ENCODE measurements at regions not wholly inside any gene's neighbourhood (a gene's known extent, or its start where the extent isn't known, plus 50 kb on each side); places are given as distances from the start of the nearest gene placed in this dataset.

DNA sequence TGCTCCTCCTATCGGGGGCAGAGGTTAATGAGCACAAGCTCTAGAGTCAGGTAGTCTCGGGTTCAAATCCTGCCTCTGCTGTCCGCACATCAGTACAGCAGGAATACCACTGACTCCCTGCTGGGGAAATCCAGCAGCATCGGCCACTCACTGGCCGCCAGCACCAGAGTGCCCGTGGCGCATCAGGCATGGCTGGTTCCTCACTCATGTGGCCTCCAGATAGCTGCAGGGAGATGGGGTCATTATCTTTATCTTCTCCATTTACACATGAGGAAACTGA is 137.6 kb upstream of the COL5A1 start:
- Histone ChIP-seq H3K27ac (no peak overlapping the region), H3K4me3 (no peak overlapping the region), H3K27me3 (peaks cover 19 to 29% (median 19%) of the 10 kb centered on the region in 3 donors), H3K4me1 (no peaks in the 10 kb centered on the region), H3K9me3 (no peaks in the 10 kb centered on the region), H3K36me3 (no peaks in the 10 kb centered on the region)
- DNase-seq (no peak), ATAC-seq (no peak)
- in situ Hi-C loops (cut with MboI; ENCODE audit: low sequenced_read_pairs in 4 of 4): no loop called here
- intact Hi-C loops (cut with DNase I; ENCODE audit: low total_unique reads): no loop called here
- TF ChIP-seq, protein P1, sequence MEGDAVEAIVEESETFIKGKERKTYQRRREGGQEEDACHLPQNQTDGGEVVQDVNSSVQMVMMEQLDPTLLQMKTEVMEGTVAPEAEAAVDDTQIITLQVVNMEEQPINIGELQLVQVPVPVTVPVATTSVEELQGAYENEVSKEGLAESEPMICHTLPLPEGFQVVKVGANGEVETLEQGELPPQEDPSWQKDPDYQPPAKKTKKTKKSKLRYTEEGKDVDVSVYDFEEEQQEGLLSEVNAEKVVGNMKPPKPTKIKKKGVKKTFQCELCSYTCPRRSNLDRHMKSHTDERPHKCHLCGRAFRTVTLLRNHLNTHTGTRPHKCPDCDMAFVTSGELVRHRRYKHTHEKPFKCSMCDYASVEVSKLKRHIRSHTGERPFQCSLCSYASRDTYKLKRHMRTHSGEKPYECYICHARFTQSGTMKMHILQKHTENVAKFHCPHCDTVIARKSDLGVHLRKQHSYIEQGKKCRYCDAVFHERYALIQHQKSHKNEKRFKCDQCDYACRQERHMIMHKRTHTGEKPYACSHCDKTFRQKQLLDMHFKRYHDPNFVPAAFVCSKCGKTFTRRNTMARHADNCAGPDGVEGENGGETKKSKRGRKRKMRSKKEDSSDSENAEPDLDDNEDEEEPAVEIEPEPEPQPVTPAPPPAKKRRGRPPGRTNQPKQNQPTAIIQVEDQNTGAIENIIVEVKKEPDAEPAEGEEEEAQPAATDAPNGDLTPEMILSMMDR (IDR thresholded peaks at IDR 0.05 in 4 of 5, conservative IDR thresholded peaks at IDR 0.05 in 1 of 5): no peak
- TF ChIP-seq POLR2A (IDR thresholded peaks at IDR 0.05): no peak

DNA sequence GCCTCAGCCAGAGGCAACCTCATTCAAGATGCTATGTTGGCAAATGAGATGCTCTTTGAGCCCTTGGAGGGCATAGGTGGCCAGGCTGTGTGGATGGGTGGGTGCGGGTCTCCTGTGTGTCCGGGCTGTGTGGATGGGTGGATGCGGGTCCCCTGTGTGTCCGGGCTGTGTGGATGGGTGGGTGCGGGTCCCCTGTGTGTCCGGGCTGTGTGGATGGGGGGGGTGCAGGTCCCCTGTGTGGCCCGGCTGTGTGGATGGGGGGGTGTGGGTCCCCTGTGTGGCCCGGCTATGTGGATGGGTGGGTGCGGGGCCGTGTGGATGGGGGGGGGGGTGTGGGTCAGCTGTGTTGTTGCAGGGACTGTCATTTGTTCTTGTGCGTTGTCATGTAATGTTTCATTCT is 136.6 kb upstream of the COL5A1 start:
- Histone ChIP-seq H3K27me3 (peaks cover 19 to 29% (median 19%) of the 10 kb centered on the region in 3 donors), H3K9me3 (no peaks in the 10 kb centered on the region), H3K36me3 (no peaks in the 10 kb centered on the region), H3K4me3 (no peak overlapping the region), H3K27ac (no peak overlapping the region), H3K4me1 (no peaks in the 10 kb centered on the region)
- ATAC-seq: no peak
- in situ Hi-C loops (cut with MboI; ENCODE audit: low sequenced_read_pairs in 4 of 4) (no loop called here), intact Hi-C loops (cut with DNase I; ENCODE audit: low total_unique reads) (no loop called here)
- no peak for DNase-seq
- TF ChIP-seq, protein P1 (IDR thresholded peaks at IDR 0.05 in 4 of 5, conservative IDR thresholded peaks at IDR 0.05 in 1 of 5): no peak
- no peak for TF ChIP-seq POLR2A (IDR thresholded peaks at IDR 0.05)

DNA sequence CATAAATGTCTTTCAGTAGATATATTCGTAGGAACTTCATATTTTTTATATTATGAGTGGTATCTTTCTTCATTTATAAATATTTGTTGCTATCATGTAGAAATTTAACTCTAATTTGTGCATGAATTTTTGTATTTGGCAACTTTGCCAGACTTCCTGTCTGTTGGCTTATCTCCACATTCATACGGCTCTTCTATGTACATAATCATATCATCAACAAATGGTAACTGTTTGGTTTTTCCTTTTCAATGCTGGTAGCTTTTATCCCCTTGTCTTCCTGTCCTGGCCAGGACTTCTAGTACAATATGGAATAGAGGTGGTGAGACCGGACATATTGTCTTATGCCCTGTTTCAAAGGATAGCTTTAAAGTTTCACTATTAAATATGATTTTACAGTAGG is 132.3 kb upstream of the COL5A1 start:
- ATAC-seq (no peak), DNase-seq (no peak)
- TF ChIP-seq, protein P1 (IDR thresholded peaks at IDR 0.05 in 4 of 5, conservative IDR thresholded peaks at IDR 0.05 in 1 of 5): no peak
- TF ChIP-seq POLR2A (IDR thresholded peaks at IDR 0.05): no peak
- no peak overlapping the region for H3K27ac ChIP-seq
- no peak overlapping the region for H3K4me3 ChIP-seq
- intact Hi-C loops (cut with DNase I; ENCODE audit: low total_unique reads): no loop called here
- H3K36me3 ChIP-seq: no peaks in the 10 kb centered on the region
- H3K27me3 ChIP-seq: peaks cover 0 to under 1% (median 0%) of the 10 kb centered on the region in 3 donors
- in situ Hi-C loops (cut with MboI; ENCODE audit: low sequenced_read_pairs in 4 of 4): no loop called here
- H3K4me1 ChIP-seq: no peaks in the 10 kb centered on the region
- no peaks in the 10 kb centered on the region for H3K9me3 ChIP-seq

DNA sequence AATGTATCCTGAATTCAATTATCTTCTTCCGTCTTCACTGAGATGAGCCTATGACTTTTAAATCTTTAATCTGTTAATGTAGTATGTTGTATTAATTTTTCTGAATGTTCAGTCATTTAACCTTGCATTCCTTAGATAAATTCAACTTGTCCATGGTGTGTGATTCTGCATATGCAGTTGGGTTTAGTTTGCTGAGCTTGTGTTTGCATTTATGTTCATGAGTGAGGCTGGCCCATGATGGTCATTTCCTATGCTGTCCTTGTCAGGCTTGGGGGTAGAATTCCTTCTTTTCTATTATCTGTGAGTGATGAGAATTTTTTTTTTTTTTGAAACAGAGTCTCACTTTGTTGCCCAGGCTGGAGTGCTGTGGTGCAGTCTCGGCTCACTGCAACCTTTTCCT is 131.8 kb upstream of the COL5A1 start:
- H3K4me3 ChIP-seq: no peak overlapping the region
- no peaks in the 10 kb centered on the region for H3K4me1 ChIP-seq
- H3K27me3 ChIP-seq: no peaks in the 10 kb centered on the region
- H3K36me3 ChIP-seq: no peaks in the 10 kb centered on the region
- no peak for TF ChIP-seq POLR2A (IDR thresholded peaks at IDR 0.05)
- TF ChIP-seq, protein P1 (IDR thresholded peaks at IDR 0.05 in 4 of 5, conservative IDR thresholded peaks at IDR 0.05 in 1 of 5): no peak
- ATAC-seq (no peak), DNase-seq (no peak)
- intact Hi-C loops (cut with DNase I; ENCODE audit: low total_unique reads) (no loop called here), in situ Hi-C loops (cut with MboI; ENCODE audit: low sequenced_read_pairs in 4 of 4) (no loop called here)
- no peak overlapping the region for H3K27ac ChIP-seq
- no peaks in the 10 kb centered on the region for H3K9me3 ChIP-seq

DNA sequence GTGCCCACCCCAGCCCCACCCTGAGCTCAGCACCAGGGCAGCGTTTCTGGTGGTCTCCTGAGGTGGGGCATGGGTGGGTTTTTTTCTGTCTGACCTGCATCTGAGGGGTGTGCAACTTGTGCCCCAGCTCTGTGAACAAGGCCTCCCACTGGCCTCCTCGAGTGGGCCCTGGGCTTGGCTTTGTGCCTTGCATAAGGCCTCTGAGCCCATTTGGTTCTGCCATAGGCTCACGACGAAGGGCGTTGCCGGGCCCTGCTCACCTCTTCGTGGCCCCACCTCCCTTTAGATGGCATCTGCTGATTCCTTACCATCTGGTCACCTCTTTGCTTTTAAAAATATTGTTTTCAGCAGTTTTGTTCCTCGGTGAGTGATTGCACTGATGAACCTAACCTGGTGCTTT is 127.1 kb upstream of the COL5A1 start:
- in situ Hi-C loops (cut with MboI; ENCODE audit: low sequenced_read_pairs in 4 of 4) (no loop called here), intact Hi-C loops (cut with DNase I; ENCODE audit: low total_unique reads) (no loop called here)
- DNase-seq (no peak), ATAC-seq (no peak)
- H3K27me3 ChIP-seq: peaks cover 5 to 15% (median 8%) of the 10 kb centered on the region in 3 donors
- H3K9me3 ChIP-seq: no peaks in the 10 kb centered on the region
- TF ChIP-seq POLR2A (IDR thresholded peaks at IDR 0.05): no peak
- TF ChIP-seq, protein P1 (IDR thresholded peaks at IDR 0.05 in 4 of 5, conservative IDR thresholded peaks at IDR 0.05 in 1 of 5): no peak
- H3K4me1 ChIP-seq: no peaks in the 10 kb centered on the region
- H3K27ac ChIP-seq: no peak overlapping the region
- no peak overlapping the region for H3K4me3 ChIP-seq
- H3K36me3 ChIP-seq: no peaks in the 10 kb centered on the region

Measured in gastrocnemius medialis (tissue), 4 donors.